GM19467 (cell line): ENCODE measurements at regions not wholly inside any gene's neighbourhood (a gene's known extent, or its start where the extent isn't known, plus 50 kb on each side); places are given as distances from the start of the nearest gene placed in this dataset.
"Not testable (repeated sequence)": the region's sequence is repeated elsewhere in the genome, so short reads cannot be mapped to it uniquely, and the experiment has no call there.

Experiments
- ATAC-seq: cut with Tn5 transposase; IDR thresholded peaks from one replicate; pipeline ENCODE4 v1.9.1; 2021; ENCODE audit warnings: mild to moderate bottlenecking, moderate library complexity; ENCODE audit not compliant: unreplicated experiment

- no peak for ATAC-seq
These were observed 242.5 kb downstream of the MYCN start for GRCh38 chr2:16182841-16183240.

GRCh38 chr2:16182311-16182815 is 242.0 kb downstream of the MYCN start:
- not testable (repeated sequence) for ATAC-seq

DNA sequence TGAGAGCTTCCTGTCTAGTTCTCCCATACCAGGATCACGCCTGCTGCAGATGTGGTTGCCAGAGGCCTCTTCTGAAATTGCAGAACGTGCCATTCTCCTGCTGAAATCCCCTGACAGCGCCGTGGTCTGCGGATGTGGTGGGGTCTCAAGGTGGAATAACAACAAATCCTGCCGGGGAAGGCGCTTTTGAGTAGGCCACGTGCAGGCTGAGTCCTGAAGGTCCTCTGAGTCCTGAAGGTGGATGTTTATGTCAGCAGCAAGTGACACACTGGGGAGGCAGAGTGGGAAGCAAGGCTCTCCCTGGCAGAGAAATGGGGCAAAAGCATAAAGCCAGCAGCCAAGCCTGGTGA is 241.4 kb downstream of the MYCN start:
- no peak for ATAC-seq

GRCh38 chr2:16181062-16181740 is 240.9 kb downstream of the MYCN start:
- no peak for ATAC-seq

- ATAC-seq: no peak
These were observed 240.3 kb downstream of the MYCN start for GRCh38 chr2:16180631-16181030.

- ATAC-seq: no peak
These were observed 239.5 kb downstream of the MYCN start for GRCh38 chr2:16179701-16180416.

DNA sequence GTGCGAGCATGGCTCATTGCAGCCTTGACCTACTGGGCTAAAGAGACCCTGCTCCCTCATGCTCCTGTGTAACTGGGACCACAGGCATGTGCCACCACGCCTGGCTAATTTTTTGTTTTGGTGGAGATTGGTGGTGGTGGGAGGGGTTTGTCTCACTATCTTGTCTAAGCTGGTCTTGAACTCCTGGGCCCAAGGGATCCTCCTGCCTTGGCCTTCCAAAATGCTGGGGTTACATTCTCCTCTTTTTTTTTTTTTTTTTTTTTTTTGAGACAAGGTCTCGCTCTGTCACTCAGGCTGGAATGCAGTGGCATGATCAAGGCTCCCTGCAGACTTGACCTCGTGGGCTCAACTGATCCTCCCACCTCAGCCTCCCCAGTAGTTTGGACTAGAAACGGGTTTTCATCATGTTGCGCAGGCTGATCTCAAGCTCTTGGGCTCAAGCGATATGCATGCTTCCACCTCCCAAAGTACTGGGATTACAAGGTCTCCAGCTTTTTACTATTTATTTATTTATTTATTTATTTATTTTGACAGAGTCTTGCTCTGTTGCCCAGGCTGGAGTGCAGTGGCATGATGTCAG is 238.3 kb downstream of the MYCN start:
- no peak for ATAC-seq

DNA sequence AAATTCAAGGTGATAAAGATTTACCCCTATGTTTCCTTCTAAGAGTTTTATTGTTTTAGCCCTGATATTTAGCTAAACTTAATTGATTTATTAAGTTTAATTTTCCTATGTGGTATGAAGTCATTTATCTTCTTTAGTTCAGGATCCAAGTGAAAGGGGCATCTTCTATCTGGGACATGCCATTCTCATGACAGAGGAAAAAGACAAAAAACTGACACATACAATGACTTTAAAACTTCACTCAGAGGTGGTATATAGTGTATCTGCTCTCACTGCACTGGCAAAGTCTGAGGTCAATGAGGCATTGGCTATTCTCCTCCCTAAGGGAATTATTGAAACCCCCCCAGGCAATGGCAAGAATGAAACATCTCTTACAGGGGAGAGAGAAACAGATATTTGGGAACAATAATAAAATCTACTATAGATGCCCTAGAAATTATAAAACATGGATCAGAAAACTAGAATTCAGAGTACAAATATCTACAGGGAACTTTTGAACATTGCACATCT is 237.4 kb downstream of the MYCN start:
- no peak for ATAC-seq

DNA sequence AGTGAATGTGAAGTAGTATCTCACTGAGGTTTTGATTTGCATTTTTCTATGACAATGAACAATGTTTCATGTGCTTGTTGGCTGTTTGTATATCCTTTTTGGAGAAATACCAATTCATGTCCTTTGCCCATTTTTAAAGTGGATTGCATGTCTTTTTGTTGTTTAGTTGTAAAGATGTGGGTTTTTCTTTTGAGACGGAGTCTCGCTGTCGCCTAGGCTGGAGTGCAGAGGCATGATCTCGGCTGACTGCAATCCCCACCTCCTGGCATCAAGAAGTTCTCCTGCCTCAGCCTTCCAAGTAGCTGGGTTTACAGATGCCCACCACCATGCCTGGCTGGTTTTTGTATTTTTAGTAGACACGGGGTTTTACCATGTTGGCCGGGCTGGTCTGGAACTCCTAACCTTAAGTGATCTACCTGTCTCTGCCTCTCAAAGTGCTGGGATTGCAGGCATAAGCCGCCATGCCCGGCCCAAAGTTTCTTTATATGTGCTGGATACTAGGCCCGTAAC is 236.7 kb downstream of the MYCN start:
- ATAC-seq: no peak

- ATAC-seq: no peak
These were observed 235.0 kb downstream of the MYCN start for GRCh38 chr2:16175247-16175825.

- no peak for ATAC-seq
These were observed 234.3 kb downstream of the MYCN start for GRCh38 chr2:16174693-16175045.

GRCh38 chr2:16173893-16174692 is 233.7 kb downstream of the MYCN start:
- ATAC-seq: no peak

DNA sequence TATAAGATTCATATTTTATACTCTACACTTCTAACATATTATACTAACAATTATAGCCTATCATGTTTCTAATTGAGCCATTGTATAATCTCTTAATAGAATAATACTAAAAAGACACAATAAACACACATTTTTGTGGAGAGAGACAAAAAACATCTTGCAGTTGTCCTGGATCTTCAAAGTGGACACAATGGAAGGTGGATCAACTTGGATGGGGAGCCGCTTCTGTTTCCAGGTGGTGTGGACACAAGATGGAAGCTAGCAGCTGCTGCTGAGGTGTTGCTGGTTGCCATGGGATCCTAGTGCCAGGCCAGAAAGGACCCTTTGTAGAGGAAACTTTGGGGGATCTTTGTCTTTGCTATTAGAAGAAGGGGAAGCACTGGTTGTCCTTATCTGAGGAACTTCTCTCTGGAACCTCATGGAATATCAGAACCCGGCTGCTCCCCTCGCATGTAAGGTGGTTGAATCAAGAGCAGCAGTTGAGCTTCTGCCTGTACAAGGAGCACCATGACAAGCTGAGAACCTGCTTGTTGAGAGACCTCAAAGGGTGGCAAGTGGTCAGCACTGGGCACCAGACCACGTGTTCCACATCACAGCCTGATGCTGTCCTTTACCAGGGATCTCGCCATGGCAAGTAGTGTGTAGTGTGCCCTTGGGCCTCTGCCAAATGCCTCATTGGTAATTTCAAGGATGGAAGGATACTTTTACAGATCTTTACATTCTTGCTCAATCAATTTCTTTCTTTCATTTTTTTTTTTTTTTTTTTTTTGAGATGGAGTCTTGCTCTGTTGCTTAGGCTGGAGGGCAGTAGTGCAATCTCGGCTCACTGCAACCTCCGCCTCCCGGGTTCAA is 232.2 kb downstream of the MYCN start:
- ATAC-seq: no peak

DNA sequence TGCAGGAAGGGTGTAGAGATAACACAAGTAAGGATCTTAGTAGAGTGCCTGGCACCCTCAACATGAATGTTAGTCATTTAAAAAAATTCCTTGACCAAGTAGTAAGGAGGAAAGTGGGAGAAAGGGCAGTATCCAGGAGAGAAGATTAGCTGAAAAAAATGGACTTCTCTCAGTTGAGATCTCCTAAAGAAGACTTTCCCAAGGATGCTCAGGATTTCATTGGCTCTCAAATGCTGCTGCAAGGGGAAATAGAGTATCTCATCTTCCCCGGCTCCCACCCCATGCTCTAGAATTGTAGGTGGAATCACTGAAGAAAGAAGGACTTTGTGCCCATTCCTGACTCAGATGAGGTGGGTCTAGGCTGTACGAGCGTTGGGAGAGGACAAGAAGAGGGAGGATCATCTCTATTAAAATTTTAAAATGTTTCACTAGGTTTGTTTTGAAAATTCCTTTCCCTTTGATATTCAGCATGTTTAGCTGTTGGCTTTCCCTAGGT is 231.1 kb downstream of the MYCN start:
- no peak for ATAC-seq

GRCh38 chr2:16170675-16171424 is 230.5 kb downstream of the MYCN start:
- ATAC-seq: no peak

- ATAC-seq: no peak
These were observed 229.1 kb downstream of the MYCN start for GRCh38 chr2:16169381-16169960.

GRCh38 chr2:16168506-16169264 is 228.3 kb downstream of the MYCN start:
- ATAC-seq: no peak
